OCI-LY1 (cell line): ENCODE measurements at regions not wholly inside any gene's neighbourhood (a gene's known extent, or its start where the extent isn't known, plus 50 kb on each side); places are given as distances from the start of the nearest gene placed in this dataset.

Source experiments
- EZH2 ChIP-seq: fragments of 200-600 bp; sonication (generic), shearing (Covaris generic); IDR thresholded peaks from 2 replicates; pipeline ENCODE4 v1.8.0; 2017; ENCODE audit warnings: borderline replicate concordance, mixed run types, mild to moderate bottlenecking, antibody characterized with exemption, low read length, moderate library complexity, mixed read lengths
- TF ChIP-seq, protein P1 (sequence below): fragments of 200-600 bp; sonication (generic), shearing (Covaris generic); IDR thresholded peaks from 2 replicates; pipeline ENCODE4 v1.5.1; 2017; ENCODE audit warnings: mild to moderate bottlenecking, antibody characterized with exemption, low read length, moderate library complexity, mixed read lengths

DNA sequence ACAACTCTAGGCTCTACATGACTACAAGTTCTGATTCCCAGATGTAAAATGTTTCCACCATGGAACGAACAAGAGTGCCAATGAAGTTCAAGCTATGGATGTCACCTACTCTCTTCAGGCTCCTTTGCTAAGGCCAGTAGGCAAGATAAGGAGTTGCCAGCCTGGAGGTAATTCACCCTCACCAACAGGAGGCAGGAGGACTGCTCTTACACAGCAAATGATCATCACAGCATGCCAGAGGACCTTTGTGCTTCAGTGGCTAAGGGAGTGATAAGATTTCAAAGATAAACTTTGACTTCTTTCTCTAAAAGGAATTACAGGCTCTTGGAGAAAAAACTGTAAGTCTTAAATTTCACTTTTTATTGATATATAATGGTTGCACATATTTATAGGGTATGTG, 54.1 kb upstream of the SLC36A4 start:
- TF ChIP-seq, protein P1, sequence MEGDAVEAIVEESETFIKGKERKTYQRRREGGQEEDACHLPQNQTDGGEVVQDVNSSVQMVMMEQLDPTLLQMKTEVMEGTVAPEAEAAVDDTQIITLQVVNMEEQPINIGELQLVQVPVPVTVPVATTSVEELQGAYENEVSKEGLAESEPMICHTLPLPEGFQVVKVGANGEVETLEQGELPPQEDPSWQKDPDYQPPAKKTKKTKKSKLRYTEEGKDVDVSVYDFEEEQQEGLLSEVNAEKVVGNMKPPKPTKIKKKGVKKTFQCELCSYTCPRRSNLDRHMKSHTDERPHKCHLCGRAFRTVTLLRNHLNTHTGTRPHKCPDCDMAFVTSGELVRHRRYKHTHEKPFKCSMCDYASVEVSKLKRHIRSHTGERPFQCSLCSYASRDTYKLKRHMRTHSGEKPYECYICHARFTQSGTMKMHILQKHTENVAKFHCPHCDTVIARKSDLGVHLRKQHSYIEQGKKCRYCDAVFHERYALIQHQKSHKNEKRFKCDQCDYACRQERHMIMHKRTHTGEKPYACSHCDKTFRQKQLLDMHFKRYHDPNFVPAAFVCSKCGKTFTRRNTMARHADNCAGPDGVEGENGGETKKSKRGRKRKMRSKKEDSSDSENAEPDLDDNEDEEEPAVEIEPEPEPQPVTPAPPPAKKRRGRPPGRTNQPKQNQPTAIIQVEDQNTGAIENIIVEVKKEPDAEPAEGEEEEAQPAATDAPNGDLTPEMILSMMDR, result no peak
- TF ChIP-seq EZH2, result no peak
